ENCODE measurements at regions not wholly inside any gene's neighbourhood (a gene's known extent, or its start where the extent isn't known, plus 50 kb on each side); places are given as distances from the start of the nearest gene placed in this dataset.

DNA sequence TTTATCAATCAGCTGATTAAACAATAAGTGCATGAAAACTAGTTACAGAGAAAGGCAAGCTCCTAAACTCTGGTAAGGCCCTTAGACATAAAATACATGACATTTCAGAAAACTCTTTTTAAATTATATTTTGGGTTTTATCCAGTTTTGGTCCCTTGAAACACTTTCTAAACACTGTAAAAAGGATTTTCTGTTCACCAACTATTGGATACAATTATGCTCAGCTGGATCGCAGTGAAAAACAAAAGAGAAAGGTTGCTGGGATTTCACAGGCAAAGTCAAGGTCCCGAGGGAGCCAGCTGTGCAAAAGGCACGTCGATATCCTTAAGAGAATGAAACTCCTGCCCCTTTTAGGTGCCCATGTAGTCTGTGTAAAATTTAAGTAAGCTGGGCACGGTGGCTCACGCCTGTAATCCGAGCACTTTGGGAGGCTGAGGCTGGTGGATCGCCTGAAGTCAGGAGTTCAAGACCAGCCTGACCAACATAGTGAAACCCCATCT is 1018.4 kb upstream of the INTU start:
- no peak overlapping the region for H3K4me3 ChIP-seq
- H3K9me3 ChIP-seq (replicated peaks; ENCODE audit: control insufficient read depth, insufficient read depth, low read length), result no peaks in the 10 kb centered on the region
- no TSS peak for BruUV-seq (replicated peaks)
- TF ChIP-seq ZBED1 (IDR thresholded peaks at IDR 0.05; ENCODE audit: borderline replicate concordance), result no peak
- TF ChIP-seq NR2C1 (IDR thresholded peaks at IDR 0.05), result no peak
- TF ChIP-seq ZBTB40 (IDR thresholded peaks at IDR 0.05; ENCODE audit: borderline replicate concordance), result no peak
- no peak for TF ChIP-seq POU2F2 (IDR thresholded peaks at IDR 0.05; ENCODE audit: borderline replicate concordance, low read depth, low read length)
- no peak for TF ChIP-seq ATF2 (IDR thresholded peaks at IDR 0.05; ENCODE audit: low read length)
- no peak for TF ChIP-seq SRF (IDR thresholded peaks at IDR 0.05; ENCODE audit: low read depth in 2 of 2, low read length in 2 of 2)
- TF ChIP-seq ZNF592 (IDR thresholded peaks at IDR 0.05), result no peak
- DNase-seq (ENCODE audit: low read depth, low spot score) (no peak), ATAC-seq (no peak), FAIRE-seq (no peak)
- H4K20me1 ChIP-seq (ENCODE audit: control insufficient read depth, insufficient read depth), result no peaks in the 10 kb centered on the region
- no peak overlapping the region for H3K27ac ChIP-seq (ENCODE audit: control insufficient read depth, insufficient read depth)
- H3K9ac ChIP-seq (ENCODE audit: control insufficient read depth, insufficient read depth, low read length), result no peak overlapping the region
- 19% methylated on average over 8 of the region's 8 CpGs for WGBS (ENCODE audit: insufficient coverage, insufficient replicate concordance, low lambda C conversion rate, missing lambda C conversion rate)
- in situ Hi-C loops (cut with MboI), result no loop called here
- no peak overlapping the region for H3K4me2 ChIP-seq (ENCODE audit: control insufficient read depth, insufficient read depth)
- intact Hi-C loops (cut with micrococcal nuclease; ENCODE audit: unreplicated experiment), result no loop called here
- no peaks in the 10 kb centered on the region for H3K27me3 ChIP-seq (replicated peaks in 1 of 2; ENCODE audit: control insufficient read depth in 2 of 2, insufficient read depth in 2 of 2, low read length in 1 of 2)
- H3K4me1 ChIP-seq (ENCODE audit: control insufficient read depth, insufficient read depth, low read length), result no peaks in the 10 kb centered on the region
- H3K79me2 ChIP-seq (ENCODE audit: control insufficient read depth, insufficient read depth, low read length), result no peaks in the 10 kb centered on the region
- ChIA-PET RAD21 (ENCODE audit: unreplicated experiment) (no interaction called here), SMC1A (ENCODE audit: uncharacterized antibody, unreplicated experiment) (interaction anchor here (0.6 kb wide), 1 partner anchor 27 kb away, joined by 3 read pairs; no protein-coding TSS in a partner anchor), CTCF (interaction anchor here (2.5 kb wide), 1 partner anchor 10 kb away, joined by 10 read pairs; no protein-coding TSS in a partner anchor), POLR2A (no interaction called here)
- no peak overlapping the region for H2AFZ ChIP-seq (ENCODE audit: control insufficient read depth, low read depth, low read length)
- H3K36me3 ChIP-seq (ENCODE audit: control insufficient read depth in 2 of 2, insufficient read depth in 2 of 2, low read length in 1 of 2), result no peaks in the 10 kb centered on the region
